ENCODE measurements at regions not wholly inside any gene's neighbourhood (a gene's known extent, or its start where the extent isn't known, plus 50 kb on each side); places are given as distances from the start of the nearest gene placed in this dataset.

GRCh38 chr5:17723876-17724275 lies 89.6 kb downstream of the TAF11L14 start:
- H3K27me3 ChIP-seq (ENCODE audit: control insufficient read depth in 2 of 2, insufficient read depth in 2 of 2, low read length in 2 of 2): no peaks in the 10 kb centered on the region
- no peak overlapping the region for H3K9ac ChIP-seq (ENCODE audit: low read depth in 1 of 2, low read length in 2 of 2)
- H3K27ac ChIP-seq (ENCODE audit: low read depth in 2 of 2, low read length in 2 of 2): no peak overlapping the region
- H3K9me3 ChIP-seq (ENCODE audit: control insufficient read depth in 2 of 2, low read length in 2 of 2): no peaks in the 10 kb centered on the region
- no peaks in the 10 kb centered on the region for H3K4me1 ChIP-seq (ENCODE audit: control insufficient read depth in 2 of 2, insufficient read depth in 2 of 2, low read length in 2 of 2)
- no peaks in the 10 kb centered on the region for H3K36me3 ChIP-seq (ENCODE audit: control insufficient read depth in 2 of 2, insufficient read depth in 2 of 2, low read length in 2 of 2)
- no peak overlapping the region for H3K4me3 ChIP-seq (ENCODE audit: low read length in 2 of 2)

GRCh38 chr5:17727098-17727497 lies 92.8 kb downstream of the TAF11L14 start:
- Histone ChIP-seq H3K4me1 (ENCODE audit: control insufficient read depth in 2 of 2, insufficient read depth in 2 of 2, low read length in 2 of 2) (no peaks in the 10 kb centered on the region), H3K9me3 (ENCODE audit: control insufficient read depth in 2 of 2, low read length in 2 of 2) (no peaks in the 10 kb centered on the region), H3K4me3 (ENCODE audit: low read length in 2 of 2) (no peak overlapping the region), H3K36me3 (ENCODE audit: control insufficient read depth in 2 of 2, insufficient read depth in 2 of 2, low read length in 2 of 2) (no peaks in the 10 kb centered on the region), H3K27me3 (ENCODE audit: control insufficient read depth in 2 of 2, insufficient read depth in 2 of 2, low read length in 2 of 2) (no peaks in the 10 kb centered on the region), H3K9ac (ENCODE audit: low read depth in 1 of 2, low read length in 2 of 2) (no peak overlapping the region), H3K27ac (ENCODE audit: low read depth in 2 of 2, low read length in 2 of 2) (no peak overlapping the region)

- H3K4me3 ChIP-seq (ENCODE audit: low read length in 2 of 2): no peak overlapping the region
- no peaks in the 10 kb centered on the region for H3K9me3 ChIP-seq (ENCODE audit: control insufficient read depth in 2 of 2, low read length in 2 of 2)
- H3K36me3 ChIP-seq (ENCODE audit: control insufficient read depth in 2 of 2, insufficient read depth in 2 of 2, low read length in 2 of 2): no peaks in the 10 kb centered on the region
- H3K27me3 ChIP-seq (ENCODE audit: control insufficient read depth in 2 of 2, insufficient read depth in 2 of 2, low read length in 2 of 2): no peaks in the 10 kb centered on the region
- H3K27ac ChIP-seq (ENCODE audit: low read depth in 2 of 2, low read length in 2 of 2): no peak overlapping the region
- no peaks in the 10 kb centered on the region for H3K4me1 ChIP-seq (ENCODE audit: control insufficient read depth in 2 of 2, insufficient read depth in 2 of 2, low read length in 2 of 2)
- H3K9ac ChIP-seq (ENCODE audit: low read depth in 1 of 2, low read length in 2 of 2): no peak overlapping the region
Measured at GRCh38 chr5:17730421-17730820, 96.2 kb downstream of the TAF11L14 start.

GRCh38 chr5:17732351-17732923 lies 98.2 kb downstream of the TAF11L14 start:
- Histone ChIP-seq H3K9ac (ENCODE audit: low read depth in 1 of 2, low read length in 2 of 2) (no peak overlapping the region), H3K27me3 (ENCODE audit: control insufficient read depth in 2 of 2, insufficient read depth in 2 of 2, low read length in 2 of 2) (no peaks in the 10 kb centered on the region), H3K36me3 (ENCODE audit: control insufficient read depth in 2 of 2, insufficient read depth in 2 of 2, low read length in 2 of 2) (no peaks in the 10 kb centered on the region), H3K9me3 (ENCODE audit: control insufficient read depth in 2 of 2, low read length in 2 of 2) (no peaks in the 10 kb centered on the region), H3K4me1 (ENCODE audit: control insufficient read depth in 2 of 2, insufficient read depth in 2 of 2, low read length in 2 of 2) (no peaks in the 10 kb centered on the region), H3K27ac (ENCODE audit: low read depth in 2 of 2, low read length in 2 of 2) (no peak overlapping the region), H3K4me3 (ENCODE audit: low read length in 2 of 2) (no peak overlapping the region)

GRCh38 chr5:17734011-17734410 lies 99.8 kb downstream of the TAF11L14 start:
- Histone ChIP-seq H3K27ac (ENCODE audit: low read depth in 2 of 2, low read length in 2 of 2) (no peak overlapping the region), H3K27me3 (ENCODE audit: control insufficient read depth in 2 of 2, insufficient read depth in 2 of 2, low read length in 2 of 2) (no peaks in the 10 kb centered on the region), H3K4me3 (ENCODE audit: low read length in 2 of 2) (no peak overlapping the region), H3K9ac (ENCODE audit: low read depth in 1 of 2, low read length in 2 of 2) (no peak overlapping the region), H3K4me1 (ENCODE audit: control insufficient read depth in 2 of 2, insufficient read depth in 2 of 2, low read length in 2 of 2) (no peaks in the 10 kb centered on the region), H3K36me3 (ENCODE audit: control insufficient read depth in 2 of 2, insufficient read depth in 2 of 2, low read length in 2 of 2) (no peaks in the 10 kb centered on the region), H3K9me3 (ENCODE audit: control insufficient read depth in 2 of 2, low read length in 2 of 2) (no peaks in the 10 kb centered on the region)

- Histone ChIP-seq H3K27ac (ENCODE audit: low read depth in 2 of 2, low read length in 2 of 2) (no peak overlapping the region), H3K9ac (ENCODE audit: low read depth in 1 of 2, low read length in 2 of 2) (no peak overlapping the region), H3K4me1 (ENCODE audit: control insufficient read depth in 2 of 2, insufficient read depth in 2 of 2, low read length in 2 of 2) (no peaks in the 10 kb centered on the region), H3K27me3 (ENCODE audit: control insufficient read depth in 2 of 2, insufficient read depth in 2 of 2, low read length in 2 of 2) (no peaks in the 10 kb centered on the region), H3K4me3 (ENCODE audit: low read length in 2 of 2) (no peak overlapping the region), H3K9me3 (ENCODE audit: control insufficient read depth in 2 of 2, low read length in 2 of 2) (no peaks in the 10 kb centered on the region), H3K36me3 (ENCODE audit: control insufficient read depth in 2 of 2, insufficient read depth in 2 of 2, low read length in 2 of 2) (no peaks in the 10 kb centered on the region)
Measured at GRCh38 chr5:17735761-17736160, 101.5 kb downstream of the TAF11L14 start.

- H3K9ac ChIP-seq (ENCODE audit: low read depth in 1 of 2, low read length in 2 of 2): no peak overlapping the region
- H3K9me3 ChIP-seq (ENCODE audit: control insufficient read depth in 2 of 2, low read length in 2 of 2): no peaks in the 10 kb centered on the region
- no peak overlapping the region for H3K27ac ChIP-seq (ENCODE audit: low read depth in 2 of 2, low read length in 2 of 2)
- H3K36me3 ChIP-seq (ENCODE audit: control insufficient read depth in 2 of 2, insufficient read depth in 2 of 2, low read length in 2 of 2): no peaks in the 10 kb centered on the region
- H3K27me3 ChIP-seq (ENCODE audit: control insufficient read depth in 2 of 2, insufficient read depth in 2 of 2, low read length in 2 of 2): no peaks in the 10 kb centered on the region
- no peaks in the 10 kb centered on the region for H3K4me1 ChIP-seq (ENCODE audit: control insufficient read depth in 2 of 2, insufficient read depth in 2 of 2, low read length in 2 of 2)
- H3K4me3 ChIP-seq (ENCODE audit: low read length in 2 of 2): no peak overlapping the region
Measured at GRCh38 chr5:17737092-17737491, 102.8 kb downstream of the TAF11L14 start.

GRCh38 chr5:17738446-17738845 lies 104.2 kb downstream of the TAF11L14 start:
- Histone ChIP-seq H3K9me3 (ENCODE audit: control insufficient read depth in 2 of 2, low read length in 2 of 2) (no peaks in the 10 kb centered on the region), H3K9ac (ENCODE audit: low read depth in 1 of 2, low read length in 2 of 2) (no peak overlapping the region), H3K36me3 (ENCODE audit: control insufficient read depth in 2 of 2, insufficient read depth in 2 of 2, low read length in 2 of 2) (no peaks in the 10 kb centered on the region), H3K27ac (ENCODE audit: low read depth in 2 of 2, low read length in 2 of 2) (no peak overlapping the region), H3K4me3 (ENCODE audit: low read length in 2 of 2) (no peak overlapping the region), H3K4me1 (ENCODE audit: control insufficient read depth in 2 of 2, insufficient read depth in 2 of 2, low read length in 2 of 2) (no peaks in the 10 kb centered on the region), H3K27me3 (ENCODE audit: control insufficient read depth in 2 of 2, insufficient read depth in 2 of 2, low read length in 2 of 2) (no peaks in the 10 kb centered on the region)

- Histone ChIP-seq H3K4me1 (ENCODE audit: control insufficient read depth in 2 of 2, insufficient read depth in 2 of 2, low read length in 2 of 2) (no peaks in the 10 kb centered on the region), H3K9me3 (ENCODE audit: control insufficient read depth in 2 of 2, low read length in 2 of 2) (no peaks in the 10 kb centered on the region), H3K27me3 (ENCODE audit: control insufficient read depth in 2 of 2, insufficient read depth in 2 of 2, low read length in 2 of 2) (no peaks in the 10 kb centered on the region), H3K36me3 (ENCODE audit: control insufficient read depth in 2 of 2, insufficient read depth in 2 of 2, low read length in 2 of 2) (no peaks in the 10 kb centered on the region), H3K4me3 (ENCODE audit: low read length in 2 of 2) (no peak overlapping the region), H3K27ac (ENCODE audit: low read depth in 2 of 2, low read length in 2 of 2) (no peak overlapping the region), H3K9ac (ENCODE audit: low read depth in 1 of 2, low read length in 2 of 2) (no peak overlapping the region)
Measured at GRCh38 chr5:17743580-17744435, 109.5 kb downstream of the TAF11L14 start.

GRCh38 chr5:17748201-17748600 lies 113.9 kb downstream of the TAF11L14 start:
- no peaks in the 10 kb centered on the region for H3K4me1 ChIP-seq (ENCODE audit: control insufficient read depth in 2 of 2, insufficient read depth in 2 of 2, low read length in 2 of 2)
- H3K27me3 ChIP-seq (ENCODE audit: control insufficient read depth in 2 of 2, insufficient read depth in 2 of 2, low read length in 2 of 2): no peaks in the 10 kb centered on the region
- H3K9ac ChIP-seq (ENCODE audit: low read depth in 1 of 2, low read length in 2 of 2): no peak overlapping the region
- no peak overlapping the region for H3K27ac ChIP-seq (ENCODE audit: low read depth in 2 of 2, low read length in 2 of 2)
- no peak overlapping the region for H3K4me3 ChIP-seq (ENCODE audit: low read length in 2 of 2)
- no peaks in the 10 kb centered on the region for H3K36me3 ChIP-seq (ENCODE audit: control insufficient read depth in 2 of 2, insufficient read depth in 2 of 2, low read length in 2 of 2)
- no peaks in the 10 kb centered on the region for H3K9me3 ChIP-seq (ENCODE audit: control insufficient read depth in 2 of 2, low read length in 2 of 2)
